WERI-Rb-1 (cell line): ENCODE measurements at regions not wholly inside any gene's neighbourhood (a gene's known extent, or its start where the extent isn't known, plus 50 kb on each side); places are given as distances from the start of the nearest gene placed in this dataset.

ENCODE experiments used
- DNase-seq: peaks from one replicate; pipeline ENCODE4 v3.0.0-alpha.2; 2020
- H3K27ac ChIP-seq: fragments of 250-450 bp; sonication (Bioruptor Pico); 2 replicates; pipeline ENCODE4 v1.5.1; 2020; ENCODE audit warnings: mild to moderate bottlenecking, moderate library complexity
- H3K27me3 ChIP-seq: fragments of 250-450 bp; sonication (Bioruptor Pico); 2 replicates; pipeline ENCODE4 v1.5.1; 2021; ENCODE audit warnings: mild to moderate bottlenecking, low read depth, moderate library complexity; ENCODE audit not compliant: insufficient read depth, severe bottlenecking
- H3K36me3 ChIP-seq: fragments of 250-450 bp; sonication (Bioruptor Pico); 2 replicates; pipeline ENCODE4 v1.5.1; 2020; ENCODE audit warnings: mild to moderate bottlenecking, moderate library complexity
- H3K4me3 ChIP-seq: 2 replicates; pipeline ENCODE4 v1.5.1; 2011; ENCODE audit warnings: low read depth, mild to moderate bottlenecking, control low read depth, low read length
- H3K9me3 ChIP-seq: fragments of 250-450 bp; sonication (Bioruptor Pico); 2 replicates; pipeline ENCODE4 v1.5.1; 2021; ENCODE audit warnings: mild to moderate bottlenecking, moderate library complexity; ENCODE audit not compliant: severe bottlenecking
- TF ChIP-seq, protein P1 (sequence below): IDR thresholded peaks from 2 replicates; pipeline ENCODE4 v1.5.1; 2011; ENCODE audit warnings: low read depth, mild to moderate bottlenecking, control low read depth, inconsistent platforms, low read length

DNA sequence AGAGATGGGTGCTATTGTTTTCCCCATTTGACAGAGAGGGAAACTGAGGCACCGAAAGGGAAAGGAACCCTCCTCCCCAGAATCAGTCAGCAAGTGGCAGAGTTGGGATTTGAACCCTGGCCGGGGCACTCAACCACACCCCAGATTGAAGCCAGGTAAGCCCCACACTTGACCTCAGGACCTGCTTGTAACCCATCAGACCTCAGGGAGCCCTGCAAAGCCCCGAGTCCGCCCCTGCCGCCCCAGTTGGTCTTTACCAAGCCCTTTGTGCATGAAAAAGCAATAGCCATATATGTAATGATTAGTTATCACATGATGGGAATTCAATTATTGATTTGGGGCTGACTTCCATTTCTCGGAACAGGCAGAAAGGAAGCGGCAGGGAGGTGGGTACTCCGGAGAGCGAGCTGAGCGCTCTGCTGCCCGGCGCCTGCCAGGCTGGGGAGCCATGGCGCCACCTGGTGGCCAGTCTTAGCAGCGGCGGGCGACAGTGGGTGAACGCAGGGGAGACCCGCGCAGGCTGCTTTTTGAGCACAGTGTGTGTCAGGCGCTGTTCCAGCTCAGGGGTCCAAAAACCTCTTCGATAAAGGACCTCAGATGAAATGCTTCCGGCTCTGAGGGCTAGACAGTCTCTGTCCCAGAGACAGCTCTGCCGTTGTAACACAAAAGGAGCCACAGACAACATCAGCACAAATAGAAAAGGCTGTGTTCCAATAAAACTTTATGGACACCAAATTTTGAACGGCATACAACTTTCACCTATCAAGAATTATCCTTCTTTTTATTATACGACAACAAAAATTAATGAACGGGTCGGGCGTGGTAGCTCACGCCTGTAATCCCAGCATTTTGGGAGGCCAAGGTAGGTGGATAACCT is 82.9 kb upstream of the CACNA1A start:
- DNase-seq: peak; percentile 67
- Histone ChIP-seq H3K4me3 (no peak overlapping the region), H3K27me3 (peaks cover 64% of the 10 kb centered on the region), H3K9me3 (no peaks in the 10 kb centered on the region), H3K36me3 (no peaks in the 10 kb centered on the region), H3K27ac (no peak overlapping the region)
- TF ChIP-seq, protein P1, sequence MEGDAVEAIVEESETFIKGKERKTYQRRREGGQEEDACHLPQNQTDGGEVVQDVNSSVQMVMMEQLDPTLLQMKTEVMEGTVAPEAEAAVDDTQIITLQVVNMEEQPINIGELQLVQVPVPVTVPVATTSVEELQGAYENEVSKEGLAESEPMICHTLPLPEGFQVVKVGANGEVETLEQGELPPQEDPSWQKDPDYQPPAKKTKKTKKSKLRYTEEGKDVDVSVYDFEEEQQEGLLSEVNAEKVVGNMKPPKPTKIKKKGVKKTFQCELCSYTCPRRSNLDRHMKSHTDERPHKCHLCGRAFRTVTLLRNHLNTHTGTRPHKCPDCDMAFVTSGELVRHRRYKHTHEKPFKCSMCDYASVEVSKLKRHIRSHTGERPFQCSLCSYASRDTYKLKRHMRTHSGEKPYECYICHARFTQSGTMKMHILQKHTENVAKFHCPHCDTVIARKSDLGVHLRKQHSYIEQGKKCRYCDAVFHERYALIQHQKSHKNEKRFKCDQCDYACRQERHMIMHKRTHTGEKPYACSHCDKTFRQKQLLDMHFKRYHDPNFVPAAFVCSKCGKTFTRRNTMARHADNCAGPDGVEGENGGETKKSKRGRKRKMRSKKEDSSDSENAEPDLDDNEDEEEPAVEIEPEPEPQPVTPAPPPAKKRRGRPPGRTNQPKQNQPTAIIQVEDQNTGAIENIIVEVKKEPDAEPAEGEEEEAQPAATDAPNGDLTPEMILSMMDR: peak; percentile 93

GRCh38 chr19:13585512-13585911 is 79.2 kb upstream of the CACNA1A start:
- Histone ChIP-seq H3K27ac (no peak overlapping the region), H3K27me3 (peaks cover 53% of the 10 kb centered on the region), H3K36me3 (no peaks in the 10 kb centered on the region), H3K9me3 (no peaks in the 10 kb centered on the region), H3K4me3 (no peak overlapping the region)
- DNase-seq: no peak
- TF ChIP-seq, protein P1: no peak

- Histone ChIP-seq H3K27ac (no peak overlapping the region), H3K4me3 (no peak overlapping the region), H3K36me3 (no peaks in the 10 kb centered on the region), H3K27me3 (peaks cover 45% of the 10 kb centered on the region), H3K9me3 (no peaks in the 10 kb centered on the region)
- no peak for DNase-seq
- TF ChIP-seq, protein P1: no peak
These were observed 77.5 kb upstream of the CACNA1A start for GRCh38 chr19:13583753-13584152.

DNA sequence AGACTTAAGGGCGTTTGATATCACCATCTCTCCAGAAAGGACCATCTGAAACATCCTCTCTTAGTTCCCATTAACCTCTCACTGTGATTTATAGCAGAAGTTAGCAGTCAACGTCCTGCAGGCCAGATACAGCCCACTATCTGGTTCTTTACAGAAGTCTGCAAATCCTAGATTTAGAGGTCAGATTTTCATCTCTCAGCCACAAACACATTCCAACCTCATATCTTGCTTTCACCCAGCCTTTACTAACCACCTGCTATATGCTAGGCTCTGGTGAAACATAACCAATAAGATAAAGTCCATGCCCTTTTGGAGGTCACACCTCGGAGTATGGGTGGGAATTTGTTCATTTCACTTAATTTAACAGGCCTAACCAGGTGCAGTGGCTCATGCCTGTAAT is 76.8 kb upstream of the CACNA1A start:
- Histone ChIP-seq H3K27me3 (peaks cover 45% of the 10 kb centered on the region), H3K36me3 (no peaks in the 10 kb centered on the region), H3K9me3 (no peaks in the 10 kb centered on the region), H3K27ac (no peak overlapping the region), H3K4me3 (no peak overlapping the region)
- TF ChIP-seq, protein P1: no peak
- no peak for DNase-seq

DNA sequence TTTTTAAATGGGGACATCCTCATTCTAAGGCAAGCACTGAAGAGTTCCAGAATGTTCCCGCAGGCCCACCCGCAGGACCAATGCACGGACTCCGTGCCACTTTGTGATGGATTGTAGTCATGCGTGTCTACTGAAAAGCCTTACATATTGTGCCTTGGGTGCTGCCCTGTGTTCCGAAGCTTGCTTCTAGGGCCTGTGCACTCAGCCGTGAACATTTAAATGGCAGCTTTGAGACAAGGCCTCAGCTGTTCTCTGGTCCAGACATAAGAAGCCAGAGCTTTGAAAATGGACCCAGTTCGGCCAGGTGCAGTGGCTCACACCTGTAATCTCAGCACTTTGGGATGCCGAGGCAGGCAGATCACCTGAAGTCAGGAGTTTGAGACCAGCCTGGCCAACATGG is 75.3 kb upstream of the CACNA1A start:
- DNase-seq: no peak
- H3K9me3 ChIP-seq: peaks cover 3% of the 10 kb centered on the region
- TF ChIP-seq, protein P1: no peak
- H3K4me3 ChIP-seq: no peak overlapping the region
- no peaks in the 10 kb centered on the region for H3K36me3 ChIP-seq
- H3K27ac ChIP-seq: no peak overlapping the region
- peaks cover 43% of the 10 kb centered on the region for H3K27me3 ChIP-seq
